ENCODE measurements at regions not wholly inside any gene's neighbourhood (a gene's known extent, or its start where the extent isn't known, plus 50 kb on each side); places are given as distances from the start of the nearest gene placed in this dataset.

GRCh38 chr10:113243311-113243710, 293.3 kb downstream of the TCF7L2 start:
- no peak for TF ChIP-seq CTCF (IDR thresholded peaks at IDR 0.05; ENCODE audit: insufficient read depth, low read length, poor library complexity, severe bottlenecking)

GRCh38 chr10:113244750-113245149, 294.7 kb downstream of the TCF7L2 start:
- no peaks in the 10 kb centered on the region for H3K36me3 ChIP-seq (ENCODE audit: control insufficient read depth, insufficient read depth, low read length)
- TF ChIP-seq CTCF (IDR thresholded peaks at IDR 0.05; ENCODE audit: insufficient read depth, low read length, poor library complexity, severe bottlenecking), result no peak
- H3K27me3 ChIP-seq (ENCODE audit: control insufficient read depth, insufficient read depth, low read length), result peaks cover 5% of the 10 kb centered on the region
- DNase-seq (ENCODE audit: low read depth), result no peak
- no peak overlapping the region for H3K4me3 ChIP-seq (ENCODE audit: low read depth, low read length)

More at GRCh38 chr10:113243311-113243710, 293.3 kb downstream of the TCF7L2 start:
- H3K27me3 ChIP-seq (ENCODE audit: control insufficient read depth, insufficient read depth, low read length), result peaks cover 5% of the 10 kb centered on the region
- H3K4me3 ChIP-seq (ENCODE audit: low read depth, low read length), result no peak overlapping the region
- H3K36me3 ChIP-seq (ENCODE audit: control insufficient read depth, insufficient read depth, low read length), result no peaks in the 10 kb centered on the region
- no peak for DNase-seq (ENCODE audit: low read depth)

GRCh38 chr10:113245286-113245685, 295.2 kb downstream of the TCF7L2 start:
- no peak for DNase-seq (ENCODE audit: low read depth)
- no peak overlapping the region for H3K4me3 ChIP-seq (ENCODE audit: low read depth, low read length)
- no peaks in the 10 kb centered on the region for H3K36me3 ChIP-seq (ENCODE audit: control insufficient read depth, insufficient read depth, low read length)
- peaks cover 5% of the 10 kb centered on the region for H3K27me3 ChIP-seq (ENCODE audit: control insufficient read depth, insufficient read depth, low read length)
- no peak for TF ChIP-seq CTCF (IDR thresholded peaks at IDR 0.05; ENCODE audit: insufficient read depth, low read length, poor library complexity, severe bottlenecking)

GRCh38 chr10:113247050-113247449, 297.0 kb downstream of the TCF7L2 start:
- Histone ChIP-seq H3K4me3 (ENCODE audit: low read depth, low read length) (no peak overlapping the region), H3K27me3 (ENCODE audit: control insufficient read depth, insufficient read depth, low read length) (peaks cover 9% of the 10 kb centered on the region), H3K36me3 (ENCODE audit: control insufficient read depth, insufficient read depth, low read length) (no peaks in the 10 kb centered on the region)
- no peak for DNase-seq (ENCODE audit: low read depth)
- no peak for TF ChIP-seq CTCF (IDR thresholded peaks at IDR 0.05; ENCODE audit: insufficient read depth, low read length, poor library complexity, severe bottlenecking)

GRCh38 chr10:113252650-113253618, 299.9 kb upstream of the HABP2 start:
- peaks cover 6% of the 10 kb centered on the region for H3K27me3 ChIP-seq (ENCODE audit: control insufficient read depth, insufficient read depth, low read length)
- no peak for TF ChIP-seq CTCF (IDR thresholded peaks at IDR 0.05; ENCODE audit: insufficient read depth, low read length, poor library complexity, severe bottlenecking)
- no peak for DNase-seq (ENCODE audit: low read depth)
- no peaks in the 10 kb centered on the region for H3K36me3 ChIP-seq (ENCODE audit: control insufficient read depth, insufficient read depth, low read length)
- no peak overlapping the region for H3K4me3 ChIP-seq (ENCODE audit: low read depth, low read length)
